OCI-LY1 (cell line): ENCODE measurements at regions not wholly inside any gene's neighbourhood (a gene's known extent, or its start where the extent isn't known, plus 50 kb on each side); places are given as distances from the start of the nearest gene placed in this dataset.

Source experiments
- H2AFZ ChIP-seq: fragments of 200-600 bp; sonication (generic), shearing (Covaris generic); 2 replicates; pipeline ENCODE4 v1.6.0; 2014; ENCODE audit warnings: antibody characterized with exemption, mild to moderate bottlenecking, low read length
- H3F3A ChIP-seq: fragments of 200-600 bp; sonication (generic), shearing (Covaris generic); 2 replicates; pipeline ENCODE4 v1.6.0; 2014; ENCODE audit warnings: mild to moderate bottlenecking, antibody characterized with exemption, low read length, moderate library complexity; ENCODE audit not compliant: insufficient read depth
- H3K27ac ChIP-seq: fragments of 200-600 bp; sonication (generic); 2 replicates; pipeline ENCODE4 v1.5.1; 2014; ENCODE audit warnings: low read length, mixed run types, mild to moderate bottlenecking, low read depth; ENCODE audit not compliant: poor library complexity, severe bottlenecking
- H3K27me3 ChIP-seq: fragments of 200-600 bp; sonication (generic); 2 replicates; pipeline ENCODE4 v1.6.0; 2014; ENCODE audit warnings: antibody characterized with exemption, mild to moderate bottlenecking, low read length, moderate library complexity; ENCODE audit not compliant: insufficient read depth
- H3K36me3 ChIP-seq: fragments of 200-600 bp; sonication (generic); 2 replicates; pipeline ENCODE4 v1.6.1; 2014; ENCODE audit warnings: mild to moderate bottlenecking, antibody characterized with exemption, low read length, moderate library complexity, mixed read lengths; ENCODE audit not compliant: insufficient read depth
- H3K4me1 ChIP-seq: fragments of 200-600 bp; sonication (generic); 2 replicates; pipeline ENCODE4 v1.5.1; 2014; ENCODE audit warnings: mild to moderate bottlenecking, low read length, moderate library complexity; ENCODE audit not compliant: insufficient read depth, severe bottlenecking
- H3K4me2 ChIP-seq: fragments of 200-600 bp; sonication (generic), shearing (Covaris generic); 2 replicates; pipeline ENCODE4 v1.6.1; 2014; ENCODE audit warnings: low read length
- H3K4me3 ChIP-seq: fragments of 200-600 bp; sonication (generic); 2 replicates; pipeline ENCODE4 v1.5.1; 2014; ENCODE audit warnings: low read length, low read depth, mild to moderate bottlenecking, mixed read lengths; ENCODE audit not compliant: poor library complexity, severe bottlenecking
- H3K79me2 ChIP-seq: fragments of 200-600 bp; shearing (Covaris generic); 2 replicates; pipeline ENCODE4 v1.6.1; 2016; ENCODE audit warnings: mixed run types, low read length, mixed read lengths; ENCODE audit not compliant: insufficient read depth
- H3K9ac ChIP-seq: fragments of 200-600 bp; sonication (generic), shearing (Covaris generic); 2 replicates; pipeline ENCODE4 v1.6.1; 2014; ENCODE audit warnings: mild to moderate bottlenecking, low read length, mixed read lengths
- H3K9me2 ChIP-seq: fragments of 200-600 bp; sonication (generic), shearing (Covaris generic); 2 replicates; pipeline ENCODE4 v1.6.1; 2014; ENCODE audit warnings: low read depth, mild to moderate bottlenecking, low read length, mixed read lengths
- H3K9me3 ChIP-seq: fragments of 200-600 bp; shearing (Covaris generic); 2 replicates; pipeline ENCODE4 v1.6.1; 2014; ENCODE audit warnings: low read length, mixed read lengths
- H4K20me1 ChIP-seq: fragments of 200-600 bp; sonication (generic), shearing (Covaris generic); 2 replicates; pipeline ENCODE4 v1.6.0; 2016; ENCODE audit warnings: mild to moderate bottlenecking, low read length; ENCODE audit not compliant: insufficient read depth
- EZH2 ChIP-seq: fragments of 200-600 bp; sonication (generic), shearing (Covaris generic); IDR thresholded peaks from 2 replicates; pipeline ENCODE4 v1.8.0; 2017; ENCODE audit warnings: borderline replicate concordance, mixed run types, mild to moderate bottlenecking, antibody characterized with exemption, low read length, moderate library complexity, mixed read lengths
- TF ChIP-seq, protein P1 (sequence below): fragments of 200-600 bp; sonication (generic), shearing (Covaris generic); IDR thresholded peaks from 2 replicates; pipeline ENCODE4 v1.5.1; 2017; ENCODE audit warnings: mild to moderate bottlenecking, antibody characterized with exemption, low read length, moderate library complexity, mixed read lengths

DNA sequence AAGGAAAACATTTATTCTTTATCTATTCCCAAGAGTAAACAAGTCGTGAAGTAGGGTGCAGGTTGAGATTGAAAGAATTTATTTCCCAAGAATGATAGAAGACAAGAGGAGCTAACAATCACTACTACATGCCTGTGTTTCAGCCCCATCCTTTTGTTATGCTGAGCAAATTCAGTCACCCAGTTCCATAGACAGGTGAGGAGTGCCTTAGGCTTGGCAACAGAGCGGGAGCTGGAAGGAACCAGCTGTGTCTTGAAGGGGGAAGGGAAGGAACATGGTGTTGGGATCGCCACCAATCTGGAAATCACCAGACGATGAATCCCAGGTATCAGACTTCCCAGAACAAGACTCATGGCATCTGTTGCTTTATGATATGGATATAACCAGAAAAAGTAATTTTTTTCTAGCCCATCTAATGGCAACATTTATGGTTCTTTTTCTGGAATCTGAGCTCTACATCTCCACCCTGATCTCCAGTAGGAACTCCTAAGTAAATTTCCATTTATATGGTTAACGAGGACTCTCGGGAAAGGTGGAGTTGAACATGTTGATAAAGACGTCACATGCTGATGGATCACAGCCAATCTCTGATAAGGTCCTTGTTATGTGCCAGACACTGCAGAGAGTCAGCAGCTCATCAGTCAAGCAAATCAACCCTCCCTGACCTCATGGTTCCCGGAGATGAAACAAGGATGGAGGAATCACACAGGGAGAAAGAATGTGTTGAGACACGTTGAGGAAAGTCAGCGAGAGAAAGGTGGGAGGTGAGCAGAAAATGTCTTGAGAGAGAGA lies 344.9 kb downstream of the SMOC2 start:
- TF ChIP-seq, protein P1, sequence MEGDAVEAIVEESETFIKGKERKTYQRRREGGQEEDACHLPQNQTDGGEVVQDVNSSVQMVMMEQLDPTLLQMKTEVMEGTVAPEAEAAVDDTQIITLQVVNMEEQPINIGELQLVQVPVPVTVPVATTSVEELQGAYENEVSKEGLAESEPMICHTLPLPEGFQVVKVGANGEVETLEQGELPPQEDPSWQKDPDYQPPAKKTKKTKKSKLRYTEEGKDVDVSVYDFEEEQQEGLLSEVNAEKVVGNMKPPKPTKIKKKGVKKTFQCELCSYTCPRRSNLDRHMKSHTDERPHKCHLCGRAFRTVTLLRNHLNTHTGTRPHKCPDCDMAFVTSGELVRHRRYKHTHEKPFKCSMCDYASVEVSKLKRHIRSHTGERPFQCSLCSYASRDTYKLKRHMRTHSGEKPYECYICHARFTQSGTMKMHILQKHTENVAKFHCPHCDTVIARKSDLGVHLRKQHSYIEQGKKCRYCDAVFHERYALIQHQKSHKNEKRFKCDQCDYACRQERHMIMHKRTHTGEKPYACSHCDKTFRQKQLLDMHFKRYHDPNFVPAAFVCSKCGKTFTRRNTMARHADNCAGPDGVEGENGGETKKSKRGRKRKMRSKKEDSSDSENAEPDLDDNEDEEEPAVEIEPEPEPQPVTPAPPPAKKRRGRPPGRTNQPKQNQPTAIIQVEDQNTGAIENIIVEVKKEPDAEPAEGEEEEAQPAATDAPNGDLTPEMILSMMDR = no peak
- TF ChIP-seq EZH2 = no peak
- Histone ChIP-seq H4K20me1 (no peaks in the 10 kb centered on the region), H3K79me2 (no peaks in the 10 kb centered on the region), H3K4me2 (no peak overlapping the region), H3K27ac (no peak overlapping the region), H2AFZ (no peak overlapping the region), H3K4me1 (no peaks in the 10 kb centered on the region), H3K36me3 (no peaks in the 10 kb centered on the region), H3K9me2 (no peaks in the 10 kb centered on the region), H3K9ac (no peak overlapping the region), H3K4me3 (no peak overlapping the region), H3K27me3 (no peaks in the 10 kb centered on the region), H3F3A (no peaks in the 10 kb centered on the region), H3K9me3 (no peaks in the 10 kb centered on the region)

DNA sequence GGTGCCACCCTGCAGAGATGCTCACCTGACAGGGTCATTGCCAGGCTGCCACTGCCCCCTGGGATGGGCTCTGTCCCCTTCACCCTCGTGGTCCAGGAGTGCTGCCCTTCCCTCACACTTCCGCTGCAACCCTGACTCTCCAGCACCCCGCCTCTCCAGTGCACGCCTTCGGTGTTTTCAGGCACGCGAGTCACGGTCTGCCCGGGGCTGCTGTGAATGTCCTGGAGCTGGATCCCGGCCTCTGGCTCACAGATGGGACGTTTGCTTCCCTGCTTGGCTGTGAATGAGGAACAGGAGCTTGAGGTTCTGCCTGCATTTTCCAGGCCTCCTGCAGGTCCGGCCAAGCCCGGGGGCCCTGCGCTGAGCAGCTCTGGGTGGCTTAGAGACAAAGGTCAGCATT lies 343.4 kb downstream of the SMOC2 start:
- Histone ChIP-seq H4K20me1 (no peaks in the 10 kb centered on the region), H3K9me2 (no peaks in the 10 kb centered on the region), H3K9me3 (no peaks in the 10 kb centered on the region), H3K9ac (no peak overlapping the region), H3F3A (no peaks in the 10 kb centered on the region), H3K36me3 (no peaks in the 10 kb centered on the region), H3K4me1 (no peaks in the 10 kb centered on the region), H2AFZ (no peak overlapping the region), H3K27me3 (no peaks in the 10 kb centered on the region), H3K27ac (no peak overlapping the region), H3K4me2 (no peak overlapping the region), H3K4me3 (no peak overlapping the region), H3K79me2 (no peaks in the 10 kb centered on the region)
- TF ChIP-seq EZH2 = no peak
- TF ChIP-seq, protein P1 = no peak

DNA sequence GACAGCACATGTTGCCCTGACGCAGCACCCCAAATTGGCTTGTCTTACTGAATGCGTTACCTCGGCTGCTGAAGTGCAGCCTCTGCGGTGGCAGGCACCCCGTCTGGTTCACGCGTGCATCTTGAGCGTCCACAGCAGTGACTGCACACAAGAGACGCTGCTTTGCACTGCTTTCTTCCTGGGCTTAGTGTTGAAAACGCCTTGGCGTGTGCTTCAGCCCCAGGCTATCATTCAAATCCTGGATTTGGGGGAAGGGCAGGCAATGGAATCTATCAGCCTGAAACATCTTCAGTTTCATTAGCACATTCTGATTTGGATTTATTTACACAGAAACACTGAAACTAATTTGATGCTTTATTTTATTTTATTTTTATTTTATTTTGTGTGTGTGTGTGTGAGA lies 342.7 kb downstream of the SMOC2 start:
- H3K36me3 ChIP-seq = no peaks in the 10 kb centered on the region
- no peaks in the 10 kb centered on the region for H3K9me3 ChIP-seq
- no peak overlapping the region for H2AFZ ChIP-seq
- H3K9ac ChIP-seq = no peak overlapping the region
- H4K20me1 ChIP-seq = no peaks in the 10 kb centered on the region
- H3K4me2 ChIP-seq = no peak overlapping the region
- H3K79me2 ChIP-seq = no peaks in the 10 kb centered on the region
- no peaks in the 10 kb centered on the region for H3F3A ChIP-seq
- H3K9me2 ChIP-seq = no peaks in the 10 kb centered on the region
- no peak overlapping the region for H3K27ac ChIP-seq
- TF ChIP-seq, protein P1 = no peak
- no peak for TF ChIP-seq EZH2
- no peak overlapping the region for H3K4me3 ChIP-seq
- H3K4me1 ChIP-seq = no peaks in the 10 kb centered on the region
- no peaks in the 10 kb centered on the region for H3K27me3 ChIP-seq
